ENCODE measurements at regions not wholly inside any gene's neighbourhood (a gene's known extent, or its start where the extent isn't known, plus 50 kb on each side); places are given as distances from the start of the nearest gene placed in this dataset.

- TF ChIP-seq CTCF (IDR thresholded peaks at IDR 0.05; ENCODE audit: extremely low read depth in 1 of 2, insufficient read depth in 1 of 2, low read depth in 1 of 2, low read length in 2 of 2) (no peak), POLR2A (IDR thresholded peaks at IDR 0.05; ENCODE audit: low read depth, low read length) (no peak)
Observed at GRCh38 chr7:50149369-50149768, 56.3 kb upstream of the ZPBP start.

All from endothelial cell of umbilical vein (primary cell).